ENCODE measurements at regions not wholly inside any gene's neighbourhood (a gene's known extent, or its start where the extent isn't known, plus 50 kb on each side); places are given as distances from the start of the nearest gene placed in this dataset.

GRCh38 chr5:169496878-169497277 lies 86.7 kb upstream of the SPDL1 start:
- Histone ChIP-seq H3K27ac (ENCODE audit: low read length) (no peak overlapping the region), H3K36me3 (ENCODE audit: insufficient read depth, low read depth, low read length) (no peaks in the 10 kb centered on the region), H3K9me3 (ENCODE audit: insufficient read depth, low read depth, low read length) (no peaks in the 10 kb centered on the region), H3K4me3 (ENCODE audit: low read length) (no peak overlapping the region), H3K9ac (ENCODE audit: low read depth, low read length) (no peak overlapping the region), H3K27me3 (ENCODE audit: insufficient read depth, low read length) (no peaks in the 10 kb centered on the region), H3K4me1 (ENCODE audit: insufficient read depth, low read length) (no peaks in the 10 kb centered on the region)

GRCh38 chr5:169494941-169495548 lies 88.5 kb upstream of the SPDL1 start:
- Histone ChIP-seq H3K9ac (ENCODE audit: low read depth, low read length) (no peak overlapping the region), H3K27me3 (ENCODE audit: insufficient read depth, low read length) (no peaks in the 10 kb centered on the region), H3K9me3 (ENCODE audit: insufficient read depth, low read depth, low read length) (no peaks in the 10 kb centered on the region), H3K36me3 (ENCODE audit: insufficient read depth, low read depth, low read length) (no peaks in the 10 kb centered on the region), H3K4me1 (ENCODE audit: insufficient read depth, low read length) (no peaks in the 10 kb centered on the region), H3K27ac (ENCODE audit: low read length) (no peak overlapping the region), H3K4me3 (ENCODE audit: low read length) (no peak overlapping the region)

GRCh38 chr5:169494383-169494935 lies 89.1 kb upstream of the SPDL1 start:
- H3K9me3 ChIP-seq (ENCODE audit: insufficient read depth, low read depth, low read length): no peaks in the 10 kb centered on the region
- no peaks in the 10 kb centered on the region for H3K4me1 ChIP-seq (ENCODE audit: insufficient read depth, low read length)
- no peak overlapping the region for H3K9ac ChIP-seq (ENCODE audit: low read depth, low read length)
- H3K27me3 ChIP-seq (ENCODE audit: insufficient read depth, low read length): no peaks in the 10 kb centered on the region
- no peak overlapping the region for H3K4me3 ChIP-seq (ENCODE audit: low read length)
- no peaks in the 10 kb centered on the region for H3K36me3 ChIP-seq (ENCODE audit: insufficient read depth, low read depth, low read length)
- H3K27ac ChIP-seq (ENCODE audit: low read length): no peak overlapping the region

- H3K4me1 ChIP-seq (ENCODE audit: insufficient read depth, low read length): peaks cover 4% of the 10 kb centered on the region; the same call in 1 of the 2 replicates
- H3K27ac ChIP-seq (ENCODE audit: low read length): no peak overlapping the region
- no peaks in the 10 kb centered on the region for H3K36me3 ChIP-seq (ENCODE audit: insufficient read depth, low read depth, low read length)
- no peak overlapping the region for H3K4me3 ChIP-seq (ENCODE audit: low read length)
- H3K27me3 ChIP-seq (ENCODE audit: insufficient read depth, low read length): no peaks in the 10 kb centered on the region
- H3K9me3 ChIP-seq (ENCODE audit: insufficient read depth, low read depth, low read length): no peaks in the 10 kb centered on the region
- no peak overlapping the region for H3K9ac ChIP-seq (ENCODE audit: low read depth, low read length)
Measured at GRCh38 chr5:169474226-169474625, 109.3 kb upstream of the SPDL1 start.

- Histone ChIP-seq H3K36me3 (ENCODE audit: insufficient read depth, low read depth, low read length) (no peaks in the 10 kb centered on the region), H3K9me3 (ENCODE audit: insufficient read depth, low read depth, low read length) (no peaks in the 10 kb centered on the region), H3K4me1 (ENCODE audit: insufficient read depth, low read length) (peaks cover 4% of the 10 kb centered on the region; the same call in 1 of the 2 replicates), H3K27ac (ENCODE audit: low read length) (no peak overlapping the region), H3K27me3 (ENCODE audit: insufficient read depth, low read length) (peaks cover 8% of the 10 kb centered on the region), H3K4me3 (ENCODE audit: low read length) (no peak overlapping the region), H3K9ac (ENCODE audit: low read depth, low read length) (no peak overlapping the region)
Measured at GRCh38 chr5:169472544-169472943, 111.0 kb upstream of the SPDL1 start.

GRCh38 chr5:169471021-169471420 lies 112.6 kb upstream of the SPDL1 start:
- Histone ChIP-seq H3K4me3 (ENCODE audit: low read length) (no peak overlapping the region), H3K27ac (ENCODE audit: low read length) (no peak overlapping the region), H3K36me3 (ENCODE audit: insufficient read depth, low read depth, low read length) (no peaks in the 10 kb centered on the region), H3K4me1 (ENCODE audit: insufficient read depth, low read length) (peaks cover 4% of the 10 kb centered on the region; the same call in 1 of the 2 replicates), H3K9me3 (ENCODE audit: insufficient read depth, low read depth, low read length) (no peaks in the 10 kb centered on the region), H3K27me3 (ENCODE audit: insufficient read depth, low read length) (peaks cover 8% of the 10 kb centered on the region), H3K9ac (ENCODE audit: low read depth, low read length) (no peak overlapping the region)

- H3K9ac ChIP-seq (ENCODE audit: low read depth, low read length): no peak overlapping the region
Measured at GRCh38 chr5:169467041-169467771, 116.4 kb upstream of the SPDL1 start.

GRCh38 chr5:169460896-169461295 lies 122.7 kb upstream of the SPDL1 start:
- Histone ChIP-seq H3K27me3 (ENCODE audit: insufficient read depth, low read length) (no peaks in the 10 kb centered on the region), H3K9ac (ENCODE audit: low read depth, low read length) (no peak overlapping the region), H3K36me3 (ENCODE audit: insufficient read depth, low read depth, low read length) (no peaks in the 10 kb centered on the region), H3K4me3 (ENCODE audit: low read length) (no peak overlapping the region), H3K9me3 (ENCODE audit: insufficient read depth, low read depth, low read length) (no peaks in the 10 kb centered on the region), H3K4me1 (ENCODE audit: insufficient read depth, low read length) (peaks cover 11% of the 10 kb centered on the region), H3K27ac (ENCODE audit: low read length) (no peak overlapping the region)

More at GRCh38 chr5:169467041-169467771, 116.4 kb upstream of the SPDL1 start:
- H3K27me3 ChIP-seq (ENCODE audit: insufficient read depth, low read length): peaks cover 8% of the 10 kb centered on the region
- H3K4me3 ChIP-seq (ENCODE audit: low read length): no peak overlapping the region
- H3K27ac ChIP-seq (ENCODE audit: low read length): no peak overlapping the region
- H3K4me1 ChIP-seq (ENCODE audit: insufficient read depth, low read length): no peaks in the 10 kb centered on the region
- H3K36me3 ChIP-seq (ENCODE audit: insufficient read depth, low read depth, low read length): no peaks in the 10 kb centered on the region
- no peaks in the 10 kb centered on the region for H3K9me3 ChIP-seq (ENCODE audit: insufficient read depth, low read depth, low read length)

GRCh38 chr5:169460123-169460522 lies 123.5 kb upstream of the SPDL1 start:
- Histone ChIP-seq H3K9me3 (ENCODE audit: insufficient read depth, low read depth, low read length) (no peaks in the 10 kb centered on the region), H3K27ac (ENCODE audit: low read length) (no peak overlapping the region), H3K36me3 (ENCODE audit: insufficient read depth, low read depth, low read length) (no peaks in the 10 kb centered on the region), H3K4me1 (ENCODE audit: insufficient read depth, low read length) (peaks cover 11% of the 10 kb centered on the region), H3K9ac (ENCODE audit: low read depth, low read length) (no peak overlapping the region), H3K27me3 (ENCODE audit: insufficient read depth, low read length) (no peaks in the 10 kb centered on the region), H3K4me3 (ENCODE audit: low read length) (no peak overlapping the region)

- H3K9ac ChIP-seq (ENCODE audit: low read depth, low read length): no peak overlapping the region
- H3K27ac ChIP-seq (ENCODE audit: low read length): no peak overlapping the region
- peaks cover 11% of the 10 kb centered on the region for H3K4me1 ChIP-seq (ENCODE audit: insufficient read depth, low read length)
- H3K4me3 ChIP-seq (ENCODE audit: low read length): peak overlapping the region; percentile 20; the same call in 1 of the 2 replicates
- no peaks in the 10 kb centered on the region for H3K36me3 ChIP-seq (ENCODE audit: insufficient read depth, low read depth, low read length)
- no peaks in the 10 kb centered on the region for H3K9me3 ChIP-seq (ENCODE audit: insufficient read depth, low read depth, low read length)
- H3K27me3 ChIP-seq (ENCODE audit: insufficient read depth, low read length): no peaks in the 10 kb centered on the region
Measured at GRCh38 chr5:169458221-169458620, 125.4 kb upstream of the SPDL1 start.

- H3K27ac ChIP-seq (ENCODE audit: low read length): no peak overlapping the region
Measured at GRCh38 chr5:169450464-169450863, 133.1 kb upstream of the SPDL1 start.

GRCh38 chr5:169448826-169449225 lies 134.7 kb upstream of the SPDL1 start:
- Histone ChIP-seq H3K27ac (ENCODE audit: low read length) (no peak overlapping the region), H3K4me1 (ENCODE audit: insufficient read depth, low read length) (no peaks in the 10 kb centered on the region), H3K4me3 (ENCODE audit: low read length) (no peak overlapping the region), H3K9me3 (ENCODE audit: insufficient read depth, low read depth, low read length) (no peaks in the 10 kb centered on the region), H3K9ac (ENCODE audit: low read depth, low read length) (no peak overlapping the region), H3K27me3 (ENCODE audit: insufficient read depth, low read length) (no peaks in the 10 kb centered on the region), H3K36me3 (ENCODE audit: insufficient read depth, low read depth, low read length) (no peaks in the 10 kb centered on the region)

More at GRCh38 chr5:169450464-169450863, 133.1 kb upstream of the SPDL1 start:
- Histone ChIP-seq H3K9ac (ENCODE audit: low read depth, low read length) (no peak overlapping the region), H3K4me3 (ENCODE audit: low read length) (no peak overlapping the region), H3K9me3 (ENCODE audit: insufficient read depth, low read depth, low read length) (no peaks in the 10 kb centered on the region), H3K27me3 (ENCODE audit: insufficient read depth, low read length) (no peaks in the 10 kb centered on the region), H3K36me3 (ENCODE audit: insufficient read depth, low read depth, low read length) (no peaks in the 10 kb centered on the region), H3K4me1 (ENCODE audit: insufficient read depth, low read length) (no peaks in the 10 kb centered on the region)
